ENCODE measurements at regions not wholly inside any gene's neighbourhood (a gene's known extent, or its start where the extent isn't known, plus 50 kb on each side); places are given as distances from the start of the nearest gene placed in this dataset.

DNA sequence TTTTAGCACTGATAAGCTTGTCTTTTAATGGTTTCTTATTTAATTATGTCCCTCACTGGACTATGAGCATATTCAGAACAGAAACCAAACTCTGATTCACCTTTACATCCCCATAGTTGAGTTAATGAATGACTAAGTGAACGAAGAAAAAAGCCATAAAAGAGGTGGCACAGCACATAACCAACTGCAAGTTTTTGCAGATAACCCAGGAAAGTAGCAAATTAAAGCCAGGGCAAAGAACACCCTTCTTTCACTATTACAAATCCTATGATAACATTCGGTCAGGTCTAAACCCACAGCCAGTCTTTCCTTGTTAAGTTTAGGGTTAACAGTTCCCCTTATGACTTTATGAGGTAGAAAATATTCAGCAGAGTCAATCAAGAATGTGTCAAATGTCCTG is 102.7 kb downstream of the RIN2 start:
- in situ Hi-C loops (cut with HindIII; ENCODE audit: low sequenced_read_pairs), result no loop called here
- H3K4me3 ChIP-seq (ENCODE audit: low read depth, low read length), result no peak overlapping the region
- DNase-seq (ENCODE audit: low read depth, low spot score), result no peak
- TF ChIP-seq, protein P1, sequence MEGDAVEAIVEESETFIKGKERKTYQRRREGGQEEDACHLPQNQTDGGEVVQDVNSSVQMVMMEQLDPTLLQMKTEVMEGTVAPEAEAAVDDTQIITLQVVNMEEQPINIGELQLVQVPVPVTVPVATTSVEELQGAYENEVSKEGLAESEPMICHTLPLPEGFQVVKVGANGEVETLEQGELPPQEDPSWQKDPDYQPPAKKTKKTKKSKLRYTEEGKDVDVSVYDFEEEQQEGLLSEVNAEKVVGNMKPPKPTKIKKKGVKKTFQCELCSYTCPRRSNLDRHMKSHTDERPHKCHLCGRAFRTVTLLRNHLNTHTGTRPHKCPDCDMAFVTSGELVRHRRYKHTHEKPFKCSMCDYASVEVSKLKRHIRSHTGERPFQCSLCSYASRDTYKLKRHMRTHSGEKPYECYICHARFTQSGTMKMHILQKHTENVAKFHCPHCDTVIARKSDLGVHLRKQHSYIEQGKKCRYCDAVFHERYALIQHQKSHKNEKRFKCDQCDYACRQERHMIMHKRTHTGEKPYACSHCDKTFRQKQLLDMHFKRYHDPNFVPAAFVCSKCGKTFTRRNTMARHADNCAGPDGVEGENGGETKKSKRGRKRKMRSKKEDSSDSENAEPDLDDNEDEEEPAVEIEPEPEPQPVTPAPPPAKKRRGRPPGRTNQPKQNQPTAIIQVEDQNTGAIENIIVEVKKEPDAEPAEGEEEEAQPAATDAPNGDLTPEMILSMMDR (IDR thresholded peaks at IDR 0.05; ENCODE audit: low read depth, low read length), result no peak

DNA sequence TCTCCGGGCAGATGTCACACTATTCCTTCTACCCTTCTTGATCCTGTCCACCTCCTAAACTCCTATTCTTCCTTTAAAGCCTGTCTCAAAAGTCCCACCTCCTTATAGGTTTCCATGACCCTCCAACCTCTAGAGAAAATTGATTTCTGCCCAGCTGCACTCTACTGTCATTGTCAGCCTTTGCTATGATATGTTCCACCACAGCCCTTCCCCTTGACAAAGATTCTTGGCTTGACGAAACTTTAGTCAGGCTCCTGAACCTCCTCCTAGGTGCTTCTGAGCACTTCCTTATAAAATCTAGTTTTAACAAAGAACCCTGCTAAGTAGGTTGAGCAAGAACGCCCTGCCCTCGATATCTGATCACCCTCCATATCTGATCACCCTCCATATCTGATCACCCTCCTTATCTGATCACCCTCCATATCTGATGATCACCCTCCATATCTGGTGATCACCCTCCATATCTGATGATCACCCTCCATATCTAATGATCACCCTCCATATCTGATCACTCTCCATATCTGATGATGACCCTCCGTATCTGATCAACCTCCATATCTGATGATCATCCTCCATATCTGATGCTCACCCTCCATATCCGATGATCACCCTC is 103.2 kb downstream of the RIN2 start:
- DNase-seq (ENCODE audit: low read depth, low spot score), result no peak
- no peak overlapping the region for H3K4me3 ChIP-seq (ENCODE audit: low read depth, low read length)
- in situ Hi-C loops (cut with HindIII; ENCODE audit: low sequenced_read_pairs), result no loop called here
- TF ChIP-seq, protein P1 (IDR thresholded peaks at IDR 0.05; ENCODE audit: low read depth, low read length), result no peak

DNA sequence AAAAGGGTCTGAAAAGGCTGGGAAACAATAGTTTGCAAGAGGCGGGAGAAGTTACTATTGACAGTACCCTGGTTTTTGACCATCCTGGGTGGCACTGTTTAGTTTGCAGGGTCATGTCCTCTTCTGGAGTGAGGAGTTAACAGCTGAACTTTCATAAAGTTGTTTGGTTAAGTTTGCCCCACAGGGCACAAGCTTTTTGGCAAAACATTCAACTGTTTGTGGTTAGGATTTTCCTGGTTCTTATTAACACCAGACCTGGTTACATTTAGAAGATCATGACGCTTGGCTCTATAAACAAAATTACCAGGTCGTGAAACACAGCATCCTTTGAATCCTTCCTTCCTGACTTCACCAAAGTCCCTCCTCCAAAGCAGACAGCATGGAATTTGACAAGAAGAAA is 106.1 kb downstream of the RIN2 start:
- in situ Hi-C loops (cut with HindIII; ENCODE audit: low sequenced_read_pairs), result no loop called here
- no peak for DNase-seq (ENCODE audit: low read depth, low spot score)
- H3K4me3 ChIP-seq (ENCODE audit: low read depth, low read length), result no peak overlapping the region
- TF ChIP-seq, protein P1 (IDR thresholded peaks at IDR 0.05; ENCODE audit: low read depth, low read length), result no peak

DNA sequence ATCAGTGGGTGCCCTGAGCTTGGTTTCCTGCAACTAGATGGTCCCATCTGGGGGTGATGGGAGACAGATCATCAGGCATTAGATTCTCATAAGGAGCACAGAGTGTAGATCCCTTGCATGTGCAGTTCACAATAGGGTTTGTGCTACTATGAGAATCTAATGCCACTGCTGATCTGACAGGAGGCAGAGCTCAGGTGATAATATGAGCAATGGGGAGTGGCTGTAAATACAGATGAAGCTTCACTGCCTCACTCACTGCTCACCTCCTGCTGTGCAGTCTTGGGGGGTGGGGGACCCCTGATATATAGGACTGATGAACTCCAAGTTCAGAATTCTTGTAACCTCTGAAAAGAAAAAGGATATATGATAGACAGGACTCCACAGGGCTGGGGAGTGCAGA is 108.0 kb downstream of the RIN2 start:
- TF ChIP-seq, protein P1 (IDR thresholded peaks at IDR 0.05; ENCODE audit: low read depth, low read length), result no peak
- no peak overlapping the region for H3K4me3 ChIP-seq (ENCODE audit: low read depth, low read length)
- in situ Hi-C loops (cut with HindIII; ENCODE audit: low sequenced_read_pairs), result no loop called here
- DNase-seq (ENCODE audit: low read depth, low spot score), result no peak

DNA sequence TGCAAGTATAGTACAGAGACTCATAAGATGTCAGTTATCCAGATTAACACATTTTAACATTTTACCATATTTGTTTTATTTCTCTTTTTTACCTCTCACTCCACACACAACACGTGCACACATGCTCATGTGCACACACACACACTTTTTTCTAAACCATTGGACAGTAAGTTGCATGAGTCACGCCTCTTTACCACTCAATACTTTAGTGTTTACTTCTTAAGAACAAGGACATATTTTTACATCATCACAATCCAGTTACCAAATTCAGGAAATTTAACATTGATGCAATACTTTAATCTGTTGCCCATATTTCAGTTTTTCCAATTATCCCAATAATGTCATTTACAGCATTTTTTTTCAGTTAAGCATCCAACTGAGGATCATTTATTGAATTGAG is 109.0 kb downstream of the RIN2 start:
- TF ChIP-seq, protein P1 (IDR thresholded peaks at IDR 0.05; ENCODE audit: low read depth, low read length), result no peak
- in situ Hi-C loops (cut with HindIII; ENCODE audit: low sequenced_read_pairs), result no loop called here
- no peak overlapping the region for H3K4me3 ChIP-seq (ENCODE audit: low read depth, low read length)
- DNase-seq (ENCODE audit: low read depth, low spot score), result no peak

DNA sequence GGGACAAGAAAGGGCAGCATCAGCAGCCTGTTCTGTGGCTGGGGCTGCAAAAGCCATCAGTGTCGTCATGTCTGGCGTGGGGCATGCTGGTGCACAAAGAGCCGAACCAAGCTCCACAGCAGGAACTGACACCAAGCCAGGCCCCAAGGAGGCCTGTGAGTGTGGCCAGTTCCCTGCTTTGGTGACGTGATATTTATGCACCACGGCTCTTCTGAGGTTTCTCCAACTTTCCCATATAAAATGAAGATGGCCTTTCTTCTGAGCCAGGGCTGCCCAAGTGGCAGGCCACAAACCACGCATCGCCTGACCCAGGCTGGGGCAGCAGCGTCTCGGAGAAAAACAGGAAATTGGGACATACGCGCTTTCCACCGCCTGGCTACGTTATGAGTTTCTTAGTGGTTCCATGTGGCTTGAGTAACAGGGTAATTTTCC is 109.9 kb downstream of the RIN2 start:
- no peak overlapping the region for H3K4me3 ChIP-seq (ENCODE audit: low read depth, low read length)
- TF ChIP-seq, protein P1 (IDR thresholded peaks at IDR 0.05; ENCODE audit: low read depth, low read length), result no peak
- in situ Hi-C loops (cut with HindIII; ENCODE audit: low sequenced_read_pairs), result no loop called here
- no peak for DNase-seq (ENCODE audit: low read depth, low spot score)
